GM12872 (cell line): ENCODE measurements at regions not wholly inside any gene's neighbourhood (a gene's known extent, or its start where the extent isn't known, plus 50 kb on each side); places are given as distances from the start of the nearest gene placed in this dataset.

Experiments
- CTCF ChIP-seq: IDR thresholded peaks from 3 replicates; pipeline ENCODE4 v1.5.1; 2011; ENCODE audit warnings: low read depth, mild to moderate bottlenecking, low read length, moderate library complexity; ENCODE audit not compliant: insufficient read depth

GRCh38 chr5:167348251-167348926, 943.1 kb upstream of the WWC1 start:
- TF ChIP-seq CTCF, result no peak

- no peak for TF ChIP-seq CTCF
These were observed 942.5 kb upstream of the WWC1 start for GRCh38 chr5:167348980-167349379.

GRCh38 chr5:167351316-167351715, 940.1 kb upstream of the WWC1 start:
- no peak for TF ChIP-seq CTCF

GRCh38 chr5:167352801-167353200, 938.6 kb upstream of the WWC1 start:
- TF ChIP-seq CTCF, result no peak

- TF ChIP-seq CTCF, result no peak
These were observed 936.1 kb upstream of the WWC1 start for GRCh38 chr5:167355346-167355745.

- no peak for TF ChIP-seq CTCF
These were observed 935.1 kb upstream of the WWC1 start for GRCh38 chr5:167356374-167356773.

- TF ChIP-seq CTCF, result no peak
These were observed 932.5 kb upstream of the WWC1 start for GRCh38 chr5:167358868-167359492.
